B cell (primary cell): ENCODE measurements at regions not wholly inside any gene's neighbourhood (a gene's known extent, or its start where the extent isn't known, plus 50 kb on each side); places are given as distances from the start of the nearest gene placed in this dataset.

Experiments
- EZH2 ChIP-seq: IDR thresholded peaks from 2 replicates; pipeline ENCODE4 v1.6.1; 2012; ENCODE audit warnings: borderline replicate concordance, low read depth, mild to moderate bottlenecking, moderate library complexity, low read length; ENCODE audit not compliant: insufficient read depth, poor library complexity, severe bottlenecking
- TF ChIP-seq, protein P1 (sequence below): fragments of 200-600 bp; IDR thresholded peaks from one replicate; pipeline ENCODE4 v1.8.0; 2022; ENCODE audit warnings: antibody characterized with exemption, mild to moderate bottlenecking

DNA sequence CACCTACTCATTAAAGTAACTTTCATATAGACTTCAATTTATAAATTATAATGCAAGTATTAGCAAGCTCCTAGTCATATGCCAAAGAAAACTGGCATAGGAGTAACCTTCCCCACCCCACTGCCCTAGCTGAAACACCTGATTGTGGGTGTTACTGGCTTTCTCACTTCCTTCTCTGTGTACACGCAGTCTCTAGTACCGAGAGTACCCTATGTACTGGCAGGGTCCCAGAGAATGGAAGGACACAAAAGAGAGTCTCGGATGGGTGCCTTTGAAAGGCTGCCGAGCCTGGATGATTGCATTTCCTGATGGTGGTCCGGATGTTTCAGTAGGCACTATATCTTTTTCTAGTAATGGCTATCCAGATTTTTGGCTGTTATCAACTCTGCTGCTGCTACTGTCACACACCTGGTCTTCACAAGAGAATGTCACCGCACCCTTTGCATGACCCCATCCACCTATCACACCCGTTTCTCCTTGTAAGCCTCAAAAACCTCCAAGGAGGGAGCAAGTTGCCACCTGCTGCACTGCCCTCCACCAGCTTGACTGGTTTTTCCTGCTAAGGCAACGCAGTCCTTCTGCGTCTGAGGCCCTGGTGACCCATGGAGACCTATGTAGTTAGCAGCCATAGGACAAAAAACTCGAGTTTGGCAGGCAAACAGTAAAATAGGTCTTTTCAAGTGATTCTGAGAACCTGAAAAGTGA, 53.8 kb upstream of the CLINT1 start:
- TF ChIP-seq, protein P1, sequence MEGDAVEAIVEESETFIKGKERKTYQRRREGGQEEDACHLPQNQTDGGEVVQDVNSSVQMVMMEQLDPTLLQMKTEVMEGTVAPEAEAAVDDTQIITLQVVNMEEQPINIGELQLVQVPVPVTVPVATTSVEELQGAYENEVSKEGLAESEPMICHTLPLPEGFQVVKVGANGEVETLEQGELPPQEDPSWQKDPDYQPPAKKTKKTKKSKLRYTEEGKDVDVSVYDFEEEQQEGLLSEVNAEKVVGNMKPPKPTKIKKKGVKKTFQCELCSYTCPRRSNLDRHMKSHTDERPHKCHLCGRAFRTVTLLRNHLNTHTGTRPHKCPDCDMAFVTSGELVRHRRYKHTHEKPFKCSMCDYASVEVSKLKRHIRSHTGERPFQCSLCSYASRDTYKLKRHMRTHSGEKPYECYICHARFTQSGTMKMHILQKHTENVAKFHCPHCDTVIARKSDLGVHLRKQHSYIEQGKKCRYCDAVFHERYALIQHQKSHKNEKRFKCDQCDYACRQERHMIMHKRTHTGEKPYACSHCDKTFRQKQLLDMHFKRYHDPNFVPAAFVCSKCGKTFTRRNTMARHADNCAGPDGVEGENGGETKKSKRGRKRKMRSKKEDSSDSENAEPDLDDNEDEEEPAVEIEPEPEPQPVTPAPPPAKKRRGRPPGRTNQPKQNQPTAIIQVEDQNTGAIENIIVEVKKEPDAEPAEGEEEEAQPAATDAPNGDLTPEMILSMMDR, result no peak
- TF ChIP-seq EZH2, result no peak
